ENCODE measurements at regions not wholly inside any gene's neighbourhood (a gene's known extent, or its start where the extent isn't known, plus 50 kb on each side); places are given as distances from the start of the nearest gene placed in this dataset.

GRCh38 chr1:60930130-60930529 lies 152.2 kb upstream of the NFIA start:
- TF ChIP-seq SIN3A (conservative IDR thresholded peaks at IDR 0.05 in 1 of 2, IDR thresholded peaks at IDR 0.05 in 1 of 2; ENCODE audit: low read depth in 1 of 2, low read length in 2 of 2) (no peak), POLR2A (IDR thresholded peaks at IDR 0.05; ENCODE audit: control extremely low read depth in 1 of 2, low read depth in 2 of 2, low read length in 2 of 2) (no peak), CTCF (IDR thresholded peaks at IDR 0.05; ENCODE audit: control extremely low read depth in 1 of 3, insufficient read depth in 1 of 3, low read depth in 1 of 3, low read length in 3 of 3) (no peak), SP1 (IDR thresholded peaks at IDR 0.05; ENCODE audit: low read depth, low read length) (no peak), TAF1 (IDR thresholded peaks at IDR 0.05; ENCODE audit: low read depth, low read length) (no peak), ATF3 (IDR thresholded peaks at IDR 0.05; ENCODE audit: insufficient read depth, low read depth, low read length) (no peak), GABPA (IDR thresholded peaks at IDR 0.05; ENCODE audit: borderline replicate concordance, insufficient read depth, low read length) (no peak), EZH2 (IDR thresholded peaks at IDR 0.05; ENCODE audit: low read depth, low read length, severe bottlenecking) (no peak), RAD21 (IDR thresholded peaks at IDR 0.05 in 1 of 2, conservative IDR thresholded peaks at IDR 0.05 in 1 of 2; ENCODE audit: low read depth in 2 of 2, low read length in 2 of 2) (no peak), MAX (IDR thresholded peaks at IDR 0.05) (no peak), POLR2AphosphoS5 (IDR thresholded peaks at IDR 0.05; ENCODE audit: low read depth, low read length) (no peak)
